ENCODE measurements at regions not wholly inside any gene's neighbourhood (a gene's known extent, or its start where the extent isn't known, plus 50 kb on each side); places are given as distances from the start of the nearest gene placed in this dataset.
"Not testable (repeated sequence)": the region's sequence is repeated elsewhere in the genome, so short reads cannot be mapped to it uniquely, and the experiment has no call there.

DNA sequence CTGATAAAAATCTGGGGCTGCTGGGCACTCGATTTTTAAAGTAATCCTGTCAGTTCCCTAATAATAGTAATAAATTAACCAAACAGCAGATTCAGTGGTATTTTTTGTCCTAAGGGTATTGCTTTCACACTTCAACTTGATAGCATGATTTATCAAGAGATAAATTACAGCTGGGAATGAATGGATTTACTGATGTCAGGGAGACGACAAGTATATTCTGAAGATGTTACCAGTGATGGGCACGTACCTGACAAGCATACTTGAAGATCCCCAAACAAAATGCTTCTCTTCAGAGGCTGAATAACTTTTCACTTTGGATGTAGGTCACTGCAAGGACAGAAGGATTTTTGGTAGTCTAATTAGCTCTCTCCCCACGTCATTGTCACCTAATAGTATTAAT, 82.0 kb downstream of the OLFM4 start:
- Histone ChIP-seq H2AFZ (no peak overlapping the region), H3K4me3 (ENCODE audit: low read depth, low read length) (no peak overlapping the region), H3K9me3 (ENCODE audit: control insufficient read depth, low read length) (no peaks in the 10 kb centered on the region), H3K36me3 (ENCODE audit: control insufficient read depth, insufficient read depth, low read length) (no peaks in the 10 kb centered on the region), H3K9ac (no peak overlapping the region), H3K27me3 (ENCODE audit: control insufficient read depth, insufficient read depth, low read length) (no peaks in the 10 kb centered on the region), H3K4me1 (no peaks in the 10 kb centered on the region), H3K4me2 (ENCODE audit: low read length) (no peak overlapping the region), H3K27ac (no peak overlapping the region), H3K79me2 (no peaks in the 10 kb centered on the region)
- TF ChIP-seq, protein P1, sequence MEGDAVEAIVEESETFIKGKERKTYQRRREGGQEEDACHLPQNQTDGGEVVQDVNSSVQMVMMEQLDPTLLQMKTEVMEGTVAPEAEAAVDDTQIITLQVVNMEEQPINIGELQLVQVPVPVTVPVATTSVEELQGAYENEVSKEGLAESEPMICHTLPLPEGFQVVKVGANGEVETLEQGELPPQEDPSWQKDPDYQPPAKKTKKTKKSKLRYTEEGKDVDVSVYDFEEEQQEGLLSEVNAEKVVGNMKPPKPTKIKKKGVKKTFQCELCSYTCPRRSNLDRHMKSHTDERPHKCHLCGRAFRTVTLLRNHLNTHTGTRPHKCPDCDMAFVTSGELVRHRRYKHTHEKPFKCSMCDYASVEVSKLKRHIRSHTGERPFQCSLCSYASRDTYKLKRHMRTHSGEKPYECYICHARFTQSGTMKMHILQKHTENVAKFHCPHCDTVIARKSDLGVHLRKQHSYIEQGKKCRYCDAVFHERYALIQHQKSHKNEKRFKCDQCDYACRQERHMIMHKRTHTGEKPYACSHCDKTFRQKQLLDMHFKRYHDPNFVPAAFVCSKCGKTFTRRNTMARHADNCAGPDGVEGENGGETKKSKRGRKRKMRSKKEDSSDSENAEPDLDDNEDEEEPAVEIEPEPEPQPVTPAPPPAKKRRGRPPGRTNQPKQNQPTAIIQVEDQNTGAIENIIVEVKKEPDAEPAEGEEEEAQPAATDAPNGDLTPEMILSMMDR (IDR thresholded peaks at IDR 0.05), result no peak

DNA sequence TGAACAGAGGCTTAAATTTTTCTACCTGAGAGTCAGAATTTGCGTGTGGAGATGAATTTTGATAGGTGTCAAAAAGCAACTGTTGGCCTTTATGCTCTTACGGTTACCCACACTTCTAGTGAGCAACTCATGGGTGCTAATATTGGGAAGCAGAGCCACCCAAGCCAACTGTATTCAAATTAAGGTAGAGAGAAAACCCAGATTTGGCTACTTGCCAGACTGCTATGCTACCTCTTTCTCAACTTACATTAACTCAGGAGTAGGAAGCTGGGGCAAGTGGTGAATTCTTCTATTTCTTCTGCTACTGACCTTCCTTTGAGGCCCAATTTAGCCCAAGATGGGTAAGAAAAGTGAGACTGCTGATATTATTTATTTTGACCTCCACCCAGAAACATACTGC, 83.9 kb downstream of the OLFM4 start:
- TF ChIP-seq, protein P1 (IDR thresholded peaks at IDR 0.05), result no peak
- Histone ChIP-seq H3K4me1 (no peaks in the 10 kb centered on the region), H3K36me3 (ENCODE audit: control insufficient read depth, insufficient read depth, low read length) (no peaks in the 10 kb centered on the region), H3K9me3 (ENCODE audit: control insufficient read depth, low read length) (no peaks in the 10 kb centered on the region), H3K79me2 (no peaks in the 10 kb centered on the region), H3K27me3 (ENCODE audit: control insufficient read depth, insufficient read depth, low read length) (no peaks in the 10 kb centered on the region), H3K4me3 (ENCODE audit: low read depth, low read length) (no peak overlapping the region), H2AFZ (no peak overlapping the region), H3K27ac (no peak overlapping the region), H3K4me2 (ENCODE audit: low read length) (no peak overlapping the region), H3K9ac (no peak overlapping the region)

DNA sequence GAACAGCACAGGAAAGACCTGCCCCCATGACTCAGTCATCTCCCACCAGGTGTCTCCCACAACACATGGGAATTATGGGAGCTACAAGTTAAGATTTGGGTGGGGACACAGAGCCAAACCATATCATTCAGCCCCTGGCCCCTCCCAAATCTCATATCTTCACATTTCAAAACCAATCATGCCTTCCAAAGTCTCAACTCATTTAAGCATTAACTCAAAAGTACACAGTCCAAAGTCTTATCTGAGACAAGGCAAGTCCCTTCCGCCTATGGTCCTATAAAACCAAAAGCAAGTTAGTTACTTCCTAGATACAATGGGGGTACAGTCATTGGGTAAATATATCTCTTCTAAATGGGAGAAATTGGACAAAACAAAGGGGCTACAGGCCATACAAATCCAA, 88.4 kb downstream of the OLFM4 start:
- not testable (repeated sequence) for H2AFZ ChIP-seq

DNA sequence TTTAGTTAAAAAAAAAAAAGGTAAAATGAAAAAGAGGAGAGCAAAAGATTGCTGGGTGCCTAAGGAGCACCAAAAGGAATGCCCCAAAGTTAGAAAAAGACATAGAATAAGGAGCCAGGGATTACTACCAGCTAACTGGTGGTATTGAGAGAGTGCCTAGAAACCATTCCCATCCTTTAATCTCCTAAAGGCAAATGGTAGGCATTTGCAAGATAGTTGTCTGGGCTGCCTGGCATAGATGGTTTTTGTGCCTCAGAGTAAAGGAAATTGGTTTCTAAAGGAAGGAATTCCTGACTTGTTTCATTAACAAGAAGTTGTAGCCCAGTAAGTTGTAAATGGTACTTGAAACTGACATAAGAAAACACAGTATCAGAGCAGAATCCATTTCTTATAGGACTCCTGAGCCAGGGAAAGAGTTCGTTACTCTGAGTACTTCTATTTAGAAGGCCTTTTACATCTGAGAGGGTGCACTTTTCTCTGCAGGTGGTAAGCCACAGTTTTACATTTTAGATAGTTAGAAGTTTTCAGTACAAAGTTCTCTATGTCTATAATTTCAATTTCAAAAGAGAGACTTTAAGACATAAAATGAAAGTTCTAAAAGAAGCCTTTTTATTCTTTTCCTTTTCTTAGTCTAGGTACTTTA, 92.6 kb downstream of the OLFM4 start:
- Histone ChIP-seq H3K27ac (no peak overlapping the region), H3K9me3 (ENCODE audit: control insufficient read depth, low read length) (no peaks in the 10 kb centered on the region), H3K4me2 (ENCODE audit: low read length) (no peak overlapping the region)

More for the DNA sequence above, 88.4 kb downstream of the OLFM4 start:
- not testable (repeated sequence) for H3K9ac ChIP-seq; H3K9me3 ChIP-seq (ENCODE audit: control insufficient read depth, low read length); H3K27ac ChIP-seq; H3K4me3 ChIP-seq (ENCODE audit: low read depth, low read length); H3K79me2 ChIP-seq; H3K4me1 ChIP-seq; H3K4me2 ChIP-seq (ENCODE audit: low read length); H3K36me3 ChIP-seq (ENCODE audit: control insufficient read depth, insufficient read depth, low read length); H3K27me3 ChIP-seq (ENCODE audit: control insufficient read depth, insufficient read depth, low read length)

DNA sequence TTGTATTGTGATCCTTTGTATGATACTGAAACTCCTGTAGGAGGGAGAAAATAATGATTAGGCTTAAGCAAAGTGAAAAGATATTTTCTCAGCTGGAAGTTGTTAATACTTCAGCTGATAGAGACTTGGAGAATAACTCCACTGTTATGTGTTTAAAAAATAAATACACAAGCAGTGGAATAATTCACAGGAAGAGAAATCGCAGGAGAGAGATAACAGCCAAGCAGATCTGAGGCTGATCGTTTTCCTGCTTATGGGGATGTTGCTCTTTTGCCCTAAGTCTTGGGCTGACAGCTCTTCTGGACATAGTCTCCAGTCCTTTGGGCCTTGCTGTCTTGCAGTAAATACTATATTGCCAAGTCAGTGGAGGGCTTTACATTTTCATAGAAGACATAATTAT, 93.3 kb downstream of the OLFM4 start:
- no peaks in the 10 kb centered on the region for H3K79me2 ChIP-seq
- no peak overlapping the region for H2AFZ ChIP-seq
- no peaks in the 10 kb centered on the region for H3K4me1 ChIP-seq
- H3K9ac ChIP-seq, result no peak overlapping the region
- H3K9me3 ChIP-seq (ENCODE audit: control insufficient read depth, low read length), result no peaks in the 10 kb centered on the region
- H3K27me3 ChIP-seq (ENCODE audit: control insufficient read depth, insufficient read depth, low read length), result no peaks in the 10 kb centered on the region
- no peak overlapping the region for H3K4me3 ChIP-seq (ENCODE audit: low read depth, low read length)
- H3K4me2 ChIP-seq (ENCODE audit: low read length), result no peak overlapping the region
- no peak overlapping the region for H3K27ac ChIP-seq
- no peaks in the 10 kb centered on the region for H3K36me3 ChIP-seq (ENCODE audit: control insufficient read depth, insufficient read depth, low read length)
- TF ChIP-seq, protein P1 (IDR thresholded peaks at IDR 0.05), result no peak

More for the DNA sequence above, 92.6 kb downstream of the OLFM4 start:
- Histone ChIP-seq H3K36me3 (ENCODE audit: control insufficient read depth, insufficient read depth, low read length) (no peaks in the 10 kb centered on the region), H3K4me1 (no peaks in the 10 kb centered on the region), H3K27me3 (ENCODE audit: control insufficient read depth, insufficient read depth, low read length) (no peaks in the 10 kb centered on the region), H2AFZ (no peak overlapping the region), H3K4me3 (ENCODE audit: low read depth, low read length) (no peak overlapping the region), H3K79me2 (no peaks in the 10 kb centered on the region), H3K9ac (no peak overlapping the region)
- TF ChIP-seq, protein P1 (IDR thresholded peaks at IDR 0.05), result no peak
